Spleen (tissue), 11 donors: ENCODE measurements at regions not wholly inside any gene's neighbourhood (a gene's known extent, or its start where the extent isn't known, plus 50 kb on each side); places are given as distances from the start of the nearest gene placed in this dataset.

ENCODE experiments used
- DNase-seq: peaks from one replicate; pipeline ENCODE4 v3.0.0-alpha.2; 2020
- H3K27ac ChIP-seq, 8 donors: fragments of 200-600 bp; sonication (generic) in 7 of 8; 1 replicate in 4 of 8; 2 replicates in 4 of 8; pipeline versions ENCODE4 v1.5.0 to v1.8.0; 2016 to 2021; ENCODE audit warnings: inconsistent platforms in 4 of 8, mild to moderate bottlenecking in 4 of 8, moderate library complexity in 1 of 8
- H3K27me3 ChIP-seq, 7 donors: fragments of 200-600 bp; sonication (generic) in 6 of 7; replicated peaks in 1 of 7; 1 replicate in 4 of 7; 2 replicates in 3 of 7; pipeline versions ENCODE4 v1.5.0 to v1.8.0; 2016 to 2021; ENCODE audit warnings: inconsistent platforms in 3 of 7, mild to moderate bottlenecking in 1 of 7
- H3K36me3 ChIP-seq, 6 donors: fragments of 200-600 bp; sonication (generic) in 5 of 6; 1 replicate in 4 of 6; 2 replicates in 2 of 6; pipeline versions ENCODE4 v1.5.0 to v1.8.0; 2016 to 2021; ENCODE audit warnings: inconsistent platforms in 2 of 6
- H3K4me1 ChIP-seq, 6 donors: fragments of 200-600 bp; sonication (generic) in 5 of 6; 1 replicate in 3 of 6; 2 replicates in 3 of 6; pipeline versions ENCODE4 v1.5.0 to v1.8.0; 2016 to 2021; ENCODE audit warnings: inconsistent platforms in 3 of 6
- H3K4me3 ChIP-seq, 8 donors: fragments of 200-600 bp; sonication (generic) in 7 of 8; 1 replicate in 4 of 8; 2 replicates in 4 of 8; pipeline versions ENCODE4 v1.5.0 to v1.8.0; 2016 to 2021; ENCODE audit warnings: inconsistent platforms in 4 of 8, mild to moderate bottlenecking in 4 of 8, moderate library complexity in 2 of 8
- H3K9me3 ChIP-seq, 8 donors: fragments of 200-600 bp; sonication (generic) in 7 of 8; 1 replicate in 4 of 8; 2 replicates in 4 of 8; pipeline versions ENCODE4 v1.5.0 to v1.8.0; 2016 to 2021; ENCODE audit warnings: inconsistent platforms in 4 of 8
- CTCF ChIP-seq, 11 experiments: fragments of 200-600 bp in 7 of 11; fragments of 450-650 bp in 4 of 11; sonication (generic) in 4 of 11; IDR thresholded peaks in 8 of 11; conservative IDR thresholded peaks in 3 of 11; 1 replicate in 7 of 11; 2 replicates in 4 of 11; pipeline versions ENCODE4 v1.4.0 to v1.8.0; 2016 to 2021; ENCODE audit warnings: antibody characterized with exemption in 11 of 11, inconsistent platforms in 4 of 11, mild to moderate bottlenecking in 1 of 11
- POLR2A ChIP-seq, 3 donors: fragments of 450-650 bp; IDR thresholded peaks; one replicate each; pipeline ENCODE4 v1.5.1; 2017; ENCODE audit warnings: antibody characterized with exemption in 3 of 3, mild to moderate bottlenecking in 1 of 3
- POLR2AphosphoS5 ChIP-seq, 3 donors: sonication (generic); formaldehyde crosslinking; IDR thresholded peaks; one replicate each; pipeline ENCODE4 v1.5.1; 2017; ENCODE audit warnings: antibody characterized with exemption in 3 of 3
- WGBS, 5 donors: extraction: QIAGEN DNeasy Blood & Tissue Kit in 3 of 5; methylation state at CpG; one replicate each; pipeline versions ENCODE4 v1.1.5 to v1.1.7; 2013 to 2018; 5-methylcytosine and 5-hydroxymethylcytosine counted together
- intact Hi-C: fragments of 100-400 bp; cut with DNase I; formaldehyde crosslinking; loops from one replicate; pipeline ENCODE4 v1.15.0; 2023; ENCODE audit warnings: low total_unique reads
- donor health status: healthy with polysubstance abuse.
- donor health status: DM: no; HTN: no; CAD: no; lungs with moderate emphysema.
- donor health status: DM: no; HTN: no; CAD: no.
- donor health status: Bipolar disorder and iron deficiency.
- donor health status: healthy.
- donor health status: DM: no; HTN: no; CAD: no.
- donor health status: DM: yes; HTN: yes; CAD: no.

GRCh38 chr11:23078289-23078971, 218.2 kb upstream of the CCDC179 start:
- 71 to 84% (median 81%) methylated on average over 5 of the region's 5 CpGs for WGBS, 5 donors
- DNase-seq: no peak
- H3K27ac ChIP-seq: no peak overlapping the region
- H3K27me3 ChIP-seq: no peaks in the 10 kb centered on the region
- H3K4me1 ChIP-seq: no peaks in the 10 kb centered on the region
- TF ChIP-seq POLR2AphosphoS5 (IDR thresholded peaks at IDR 0.05) (no peak), CTCF (IDR thresholded peaks at IDR 0.05 in 8 of 11, conservative IDR thresholded peaks at IDR 0.05 in 3 of 11) (no peak), POLR2A (IDR thresholded peaks at IDR 0.05) (no peak)
- intact Hi-C loops: no loop called here
- H3K36me3 ChIP-seq: no peaks in the 10 kb centered on the region
- no peak overlapping the region for H3K4me3 ChIP-seq
- H3K9me3 ChIP-seq: peaks cover 0 to 6% (median 0%) of the 10 kb centered on the region in 8 donors

GRCh38 chr11:23079382-23079813, 219.1 kb upstream of the CCDC179 start:
- WGBS, 5 donors: 50 to 56% (median 52%) methylated on average over 3 of the region's 3 CpGs
- Histone ChIP-seq H3K4me1 (no peaks in the 10 kb centered on the region), H3K9me3 (peaks cover 0 to 6% (median 0%) of the 10 kb centered on the region in 8 donors), H3K27me3 (no peaks in the 10 kb centered on the region), H3K4me3 (no peak overlapping the region), H3K36me3 (no peaks in the 10 kb centered on the region), H3K27ac (no peak overlapping the region)
- no peak for DNase-seq
- intact Hi-C loops: no loop called here
- TF ChIP-seq POLR2A (IDR thresholded peaks at IDR 0.05): no peak
- TF ChIP-seq POLR2AphosphoS5 (IDR thresholded peaks at IDR 0.05): no peak
- no peak for TF ChIP-seq CTCF (IDR thresholded peaks at IDR 0.05 in 8 of 11, conservative IDR thresholded peaks at IDR 0.05 in 3 of 11)

GRCh38 chr11:23087407-23087806, 227.1 kb upstream of the CCDC179 start:
- H3K27ac ChIP-seq: no peak overlapping the region
- H3K4me3 ChIP-seq: no peak overlapping the region
- intact Hi-C loops: no loop called here
- no peak for TF ChIP-seq POLR2A (IDR thresholded peaks at IDR 0.05)
- TF ChIP-seq POLR2AphosphoS5 (IDR thresholded peaks at IDR 0.05): no peak
- no peak for TF ChIP-seq CTCF (IDR thresholded peaks at IDR 0.05 in 8 of 11, conservative IDR thresholded peaks at IDR 0.05 in 3 of 11)
- DNase-seq: no peak
- H3K27me3 ChIP-seq: no peaks in the 10 kb centered on the region
- H3K4me1 ChIP-seq: no peaks in the 10 kb centered on the region
- H3K36me3 ChIP-seq: no peaks in the 10 kb centered on the region
- no peaks in the 10 kb centered on the region for H3K9me3 ChIP-seq
- WGBS, 5 donors: 69 to 83% (median 78%) methylated on average over 4 of the region's 4 CpGs

- TF ChIP-seq CTCF (IDR thresholded peaks at IDR 0.05 in 8 of 11, conservative IDR thresholded peaks at IDR 0.05 in 3 of 11): no peak
- H3K36me3 ChIP-seq: no peaks in the 10 kb centered on the region
- H3K27ac ChIP-seq: no peak overlapping the region
- WGBS, 5 donors: 81 to 89% (median 82%) methylated on average over 2 of the region's 2 CpGs
- H3K27me3 ChIP-seq: no peaks in the 10 kb centered on the region
- DNase-seq: no peak
- H3K4me1 ChIP-seq: no peaks in the 10 kb centered on the region
- no peaks in the 10 kb centered on the region for H3K9me3 ChIP-seq
- H3K4me3 ChIP-seq: no peak overlapping the region
- intact Hi-C loops: no loop called here
Measured at GRCh38 chr11:23090659-23091058, 230.4 kb upstream of the CCDC179 start.
